OCI-LY1 (cell line): ENCODE measurements at regions not wholly inside any gene's neighbourhood (a gene's known extent, or its start where the extent isn't known, plus 50 kb on each side); places are given as distances from the start of the nearest gene placed in this dataset.

Experiments
- H2AFZ ChIP-seq: fragments of 200-600 bp; sonication (generic), shearing (Covaris generic); 2 replicates; pipeline ENCODE4 v1.6.0; 2014; ENCODE audit warnings: antibody characterized with exemption, mild to moderate bottlenecking, low read length
- H3F3A ChIP-seq: fragments of 200-600 bp; sonication (generic), shearing (Covaris generic); 2 replicates; pipeline ENCODE4 v1.6.0; 2014; ENCODE audit warnings: mild to moderate bottlenecking, antibody characterized with exemption, low read length, moderate library complexity; ENCODE audit not compliant: insufficient read depth
- H3K27ac ChIP-seq: fragments of 200-600 bp; sonication (generic); 2 replicates; pipeline ENCODE4 v1.5.1; 2014; ENCODE audit warnings: low read length, mixed run types, mild to moderate bottlenecking, low read depth; ENCODE audit not compliant: poor library complexity, severe bottlenecking
- H3K27me3 ChIP-seq: fragments of 200-600 bp; sonication (generic); 2 replicates; pipeline ENCODE4 v1.6.0; 2014; ENCODE audit warnings: antibody characterized with exemption, mild to moderate bottlenecking, low read length, moderate library complexity; ENCODE audit not compliant: insufficient read depth
- H3K36me3 ChIP-seq: fragments of 200-600 bp; sonication (generic); 2 replicates; pipeline ENCODE4 v1.6.1; 2014; ENCODE audit warnings: mild to moderate bottlenecking, antibody characterized with exemption, low read length, moderate library complexity, mixed read lengths; ENCODE audit not compliant: insufficient read depth
- H3K4me1 ChIP-seq: fragments of 200-600 bp; sonication (generic); 2 replicates; pipeline ENCODE4 v1.5.1; 2014; ENCODE audit warnings: mild to moderate bottlenecking, low read length, moderate library complexity; ENCODE audit not compliant: insufficient read depth, severe bottlenecking
- H3K4me2 ChIP-seq: fragments of 200-600 bp; sonication (generic), shearing (Covaris generic); 2 replicates; pipeline ENCODE4 v1.6.1; 2014; ENCODE audit warnings: low read length
- H3K4me3 ChIP-seq: fragments of 200-600 bp; sonication (generic); 2 replicates; pipeline ENCODE4 v1.5.1; 2014; ENCODE audit warnings: low read length, low read depth, mild to moderate bottlenecking, mixed read lengths; ENCODE audit not compliant: poor library complexity, severe bottlenecking
- H3K79me2 ChIP-seq: fragments of 200-600 bp; shearing (Covaris generic); 2 replicates; pipeline ENCODE4 v1.6.1; 2016; ENCODE audit warnings: mixed run types, low read length, mixed read lengths; ENCODE audit not compliant: insufficient read depth
- H3K9ac ChIP-seq: fragments of 200-600 bp; sonication (generic), shearing (Covaris generic); 2 replicates; pipeline ENCODE4 v1.6.1; 2014; ENCODE audit warnings: mild to moderate bottlenecking, low read length, mixed read lengths
- H3K9me2 ChIP-seq: fragments of 200-600 bp; sonication (generic), shearing (Covaris generic); 2 replicates; pipeline ENCODE4 v1.6.1; 2014; ENCODE audit warnings: low read depth, mild to moderate bottlenecking, low read length, mixed read lengths
- H3K9me3 ChIP-seq: fragments of 200-600 bp; shearing (Covaris generic); 2 replicates; pipeline ENCODE4 v1.6.1; 2014; ENCODE audit warnings: low read length, mixed read lengths
- H4K20me1 ChIP-seq: fragments of 200-600 bp; sonication (generic), shearing (Covaris generic); 2 replicates; pipeline ENCODE4 v1.6.0; 2016; ENCODE audit warnings: mild to moderate bottlenecking, low read length; ENCODE audit not compliant: insufficient read depth
- EZH2 ChIP-seq: fragments of 200-600 bp; sonication (generic), shearing (Covaris generic); IDR thresholded peaks from 2 replicates; pipeline ENCODE4 v1.8.0; 2017; ENCODE audit warnings: borderline replicate concordance, mixed run types, mild to moderate bottlenecking, antibody characterized with exemption, low read length, moderate library complexity, mixed read lengths
- TF ChIP-seq, protein P1 (sequence below): fragments of 200-600 bp; sonication (generic), shearing (Covaris generic); IDR thresholded peaks from 2 replicates; pipeline ENCODE4 v1.5.1; 2017; ENCODE audit warnings: mild to moderate bottlenecking, antibody characterized with exemption, low read length, moderate library complexity, mixed read lengths

GRCh38 chr18:14976736-14977430 is 228.9 kb downstream of the ANKRD30B start:
- Histone ChIP-seq H3K4me1 (no peaks in the 10 kb centered on the region), H3F3A (no peaks in the 10 kb centered on the region), H3K79me2 (no peaks in the 10 kb centered on the region), H3K4me3 (no peak overlapping the region), H3K27ac (no peak overlapping the region), H2AFZ (no peak overlapping the region), H3K4me2 (no peak overlapping the region), H3K36me3 (no peaks in the 10 kb centered on the region), H3K9me3 (no peaks in the 10 kb centered on the region), H4K20me1 (no peaks in the 10 kb centered on the region), H3K27me3 (no peaks in the 10 kb centered on the region), H3K9ac (no peak overlapping the region), H3K9me2 (no peaks in the 10 kb centered on the region)
- no peak for TF ChIP-seq EZH2
- TF ChIP-seq, protein P1, sequence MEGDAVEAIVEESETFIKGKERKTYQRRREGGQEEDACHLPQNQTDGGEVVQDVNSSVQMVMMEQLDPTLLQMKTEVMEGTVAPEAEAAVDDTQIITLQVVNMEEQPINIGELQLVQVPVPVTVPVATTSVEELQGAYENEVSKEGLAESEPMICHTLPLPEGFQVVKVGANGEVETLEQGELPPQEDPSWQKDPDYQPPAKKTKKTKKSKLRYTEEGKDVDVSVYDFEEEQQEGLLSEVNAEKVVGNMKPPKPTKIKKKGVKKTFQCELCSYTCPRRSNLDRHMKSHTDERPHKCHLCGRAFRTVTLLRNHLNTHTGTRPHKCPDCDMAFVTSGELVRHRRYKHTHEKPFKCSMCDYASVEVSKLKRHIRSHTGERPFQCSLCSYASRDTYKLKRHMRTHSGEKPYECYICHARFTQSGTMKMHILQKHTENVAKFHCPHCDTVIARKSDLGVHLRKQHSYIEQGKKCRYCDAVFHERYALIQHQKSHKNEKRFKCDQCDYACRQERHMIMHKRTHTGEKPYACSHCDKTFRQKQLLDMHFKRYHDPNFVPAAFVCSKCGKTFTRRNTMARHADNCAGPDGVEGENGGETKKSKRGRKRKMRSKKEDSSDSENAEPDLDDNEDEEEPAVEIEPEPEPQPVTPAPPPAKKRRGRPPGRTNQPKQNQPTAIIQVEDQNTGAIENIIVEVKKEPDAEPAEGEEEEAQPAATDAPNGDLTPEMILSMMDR: peak; percentile 24; the same call in 1 of the 2 replicates

GRCh38 chr18:14978191-14978590 is 230.2 kb downstream of the ANKRD30B start:
- no peaks in the 10 kb centered on the region for H3K4me1 ChIP-seq
- H3K4me3 ChIP-seq: no peak overlapping the region
- TF ChIP-seq EZH2: no peak
- TF ChIP-seq, protein P1: no peak
- no peak overlapping the region for H3K4me2 ChIP-seq
- no peaks in the 10 kb centered on the region for H3K36me3 ChIP-seq
- H3K9me3 ChIP-seq: no peaks in the 10 kb centered on the region
- no peak overlapping the region for H3K27ac ChIP-seq
- H3K9ac ChIP-seq: no peak overlapping the region
- no peaks in the 10 kb centered on the region for H4K20me1 ChIP-seq
- H3F3A ChIP-seq: no peaks in the 10 kb centered on the region
- H2AFZ ChIP-seq: no peak overlapping the region
- H3K79me2 ChIP-seq: no peaks in the 10 kb centered on the region
- H3K9me2 ChIP-seq: no peaks in the 10 kb centered on the region
- no peaks in the 10 kb centered on the region for H3K27me3 ChIP-seq

GRCh38 chr18:14978962-14979535 is 231.1 kb downstream of the ANKRD30B start:
- H3K9me3 ChIP-seq: no peaks in the 10 kb centered on the region
- H3K4me2 ChIP-seq: no peak overlapping the region
- no peaks in the 10 kb centered on the region for H3K36me3 ChIP-seq
- no peak overlapping the region for H2AFZ ChIP-seq
- no peaks in the 10 kb centered on the region for H3K79me2 ChIP-seq
- no peak overlapping the region for H3K9ac ChIP-seq
- H3K27ac ChIP-seq: no peak overlapping the region
- TF ChIP-seq EZH2: no peak
- TF ChIP-seq, protein P1: peak; percentile 80
- H3K4me1 ChIP-seq: no peaks in the 10 kb centered on the region
- no peaks in the 10 kb centered on the region for H3K9me2 ChIP-seq
- H3K4me3 ChIP-seq: no peak overlapping the region
- H3K27me3 ChIP-seq: no peaks in the 10 kb centered on the region
- H4K20me1 ChIP-seq: no peaks in the 10 kb centered on the region
- no peaks in the 10 kb centered on the region for H3F3A ChIP-seq
